NCI-H2081 (cell line): ENCODE measurements at regions not wholly inside any gene's neighbourhood (a gene's known extent, or its start where the extent isn't known, plus 50 kb on each side); places are given as distances from the start of the nearest gene placed in this dataset.

ENCODE experiments used
- DNase-seq, 2 experiments: peaks; one replicate each; lab custom pipeline; 2025; lab: John Stamatoyannopoulos, UW

GRCh38 chr12:94749890-94750289 is 99.5 kb upstream of the TMCC3 start:
- DNase-seq = no peak

GRCh38 chr12:94749455-94749854 is 99.1 kb upstream of the TMCC3 start:
- DNase-seq = no peak

- no peak for DNase-seq
These were observed 98.5 kb upstream of the TMCC3 start for GRCh38 chr12:94748726-94749421.

GRCh38 chr12:94745562-94745961 is 95.2 kb upstream of the TMCC3 start:
- DNase-seq = no peak

GRCh38 chr12:94743174-94743573 is 92.8 kb upstream of the TMCC3 start:
- DNase-seq = no peak

GRCh38 chr12:94740601-94741362 is 90.4 kb upstream of the TMCC3 start:
- DNase-seq = no peak

- no peak for DNase-seq
These were observed 86.5 kb upstream of the TMCC3 start for GRCh38 chr12:94736820-94737219.

- no peak for DNase-seq
These were observed 85.6 kb upstream of the TMCC3 start for GRCh38 chr12:94736004-94736403.

GRCh38 chr12:94733727-94734126 is 83.4 kb upstream of the TMCC3 start:
- DNase-seq = no peak

- DNase-seq = no peak
These were observed 82.1 kb upstream of the TMCC3 start for GRCh38 chr12:94732367-94732990.

GRCh38 chr12:94731733-94732360 is 81.5 kb upstream of the TMCC3 start:
- no peak for DNase-seq

GRCh38 chr12:94730847-94731246 is 80.5 kb upstream of the TMCC3 start:
- peak in 1 of 2 experiments; percentile 12 for DNase-seq

- DNase-seq = no peak
These were observed 76.0 kb upstream of the TMCC3 start for GRCh38 chr12:94726236-94726835.

- no peak for DNase-seq
These were observed 75.2 kb upstream of the TMCC3 start for GRCh38 chr12:94725375-94726168.

- DNase-seq = no peak
These were observed 72.3 kb upstream of the TMCC3 start for GRCh38 chr12:94722664-94723063.

- DNase-seq = no peak
These were observed 70.8 kb upstream of the TMCC3 start for GRCh38 chr12:94721173-94721572.

- DNase-seq = peak in 1 of 2 experiments; percentile 54
These were observed 67.8 kb upstream of the TMCC3 start for GRCh38 chr12:94718114-94718513.

- DNase-seq = no peak
These were observed 67.3 kb upstream of the TMCC3 start for GRCh38 chr12:94717656-94718055.

- no peak for DNase-seq
These were observed 66.8 kb upstream of the TMCC3 start for GRCh38 chr12:94717108-94717507.

GRCh38 chr12:94716339-94716738 is 66.0 kb upstream of the TMCC3 start:
- no peak for DNase-seq

GRCh38 chr12:94714378-94715114 is 64.2 kb upstream of the TMCC3 start:
- no peak for DNase-seq
